ENCODE measurements at regions not wholly inside any gene's neighbourhood (a gene's known extent, or its start where the extent isn't known, plus 50 kb on each side); places are given as distances from the start of the nearest gene placed in this dataset.
A peak's percentile ranks its signal among the peaks of the same experiment; 100 is the strongest.

DNA sequence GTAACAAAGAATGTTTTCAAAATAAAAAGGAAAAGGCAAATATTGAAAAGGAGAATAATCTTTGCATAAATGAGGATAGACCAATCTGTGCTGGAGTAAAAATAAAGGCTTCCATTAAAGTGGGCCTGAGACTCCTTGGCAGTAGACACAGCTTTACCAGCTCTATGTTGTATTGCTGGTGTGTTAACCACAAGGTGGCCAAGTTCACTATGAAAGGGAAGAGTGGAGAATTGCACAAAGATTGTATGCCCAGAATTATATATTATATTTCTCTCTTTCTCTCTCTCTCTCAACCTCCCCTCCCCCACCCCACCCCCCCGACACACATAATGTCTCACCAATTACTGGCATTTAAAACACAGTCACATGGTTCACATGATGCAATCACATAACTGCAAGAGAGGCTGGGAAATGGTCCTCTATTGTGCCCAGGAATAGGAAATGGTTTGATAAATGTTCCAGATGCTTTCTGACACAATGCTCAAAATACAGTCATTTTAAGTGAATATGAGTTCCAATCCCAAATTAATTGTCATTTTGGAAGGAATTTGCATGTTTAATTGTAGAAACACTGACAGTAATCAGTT is 222.6 kb upstream of the SYT1 start:
- H3K9me3 ChIP-seq = no peaks in the 10 kb centered on the region
- 18% methylated on average over 1 of the region's 1 CpG for WGBS (ENCODE audit: low lambda C conversion rate)
- no peaks in the 10 kb centered on the region for H3K36me3 ChIP-seq (replicated peaks in 1 of 2; ENCODE audit: control insufficient read depth in 1 of 2, insufficient read depth in 2 of 2, low read length in 1 of 2)
- H3K4me2 ChIP-seq = no peak overlapping the region
- H3K4me1 ChIP-seq (ENCODE audit: control insufficient read depth in 1 of 2, insufficient read depth in 2 of 2, low read depth in 1 of 2, low read length in 1 of 2) = no peaks in the 10 kb centered on the region; a peak in 2 of 4 replicates
- H3F3A ChIP-seq (replicated peaks; ENCODE audit: insufficient read depth) = no peaks in the 10 kb centered on the region
- no peak overlapping the region for H3K9ac ChIP-seq
- no peak overlapping the region for H2AFZ ChIP-seq (ENCODE audit: low read depth)
- no peaks in the 10 kb centered on the region for H3K9me2 ChIP-seq
- TF ChIP-seq RAD21 (IDR thresholded peaks at IDR 0.05; ENCODE audit: low read length) (peak; percentile 32; the same call in 1 of the 2 replicates), SMC3 (IDR thresholded peaks at IDR 0.05; ENCODE audit: low read depth, low read length) (0 out of 2 replicates have a peak, but pooled peaks have one; percentile 19), TEAD4 (IDR thresholded peaks at IDR 0.05; ENCODE audit: borderline replicate concordance, insufficient read depth) (no peak), CHD2 (IDR thresholded peaks at IDR 0.05; ENCODE audit: low read length, partially characterized antibody) (no peak)
- TF ChIP-seq, protein P1, sequence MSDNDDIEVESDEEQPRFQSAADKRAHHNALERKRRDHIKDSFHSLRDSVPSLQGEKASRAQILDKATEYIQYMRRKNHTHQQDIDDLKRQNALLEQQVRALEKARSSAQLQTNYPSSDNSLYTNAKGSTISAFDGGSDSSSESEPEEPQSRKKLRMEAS (IDR thresholded peaks at IDR 0.05; ENCODE audit: low read depth) = no peak
- TF ChIP-seq, protein P2, sequence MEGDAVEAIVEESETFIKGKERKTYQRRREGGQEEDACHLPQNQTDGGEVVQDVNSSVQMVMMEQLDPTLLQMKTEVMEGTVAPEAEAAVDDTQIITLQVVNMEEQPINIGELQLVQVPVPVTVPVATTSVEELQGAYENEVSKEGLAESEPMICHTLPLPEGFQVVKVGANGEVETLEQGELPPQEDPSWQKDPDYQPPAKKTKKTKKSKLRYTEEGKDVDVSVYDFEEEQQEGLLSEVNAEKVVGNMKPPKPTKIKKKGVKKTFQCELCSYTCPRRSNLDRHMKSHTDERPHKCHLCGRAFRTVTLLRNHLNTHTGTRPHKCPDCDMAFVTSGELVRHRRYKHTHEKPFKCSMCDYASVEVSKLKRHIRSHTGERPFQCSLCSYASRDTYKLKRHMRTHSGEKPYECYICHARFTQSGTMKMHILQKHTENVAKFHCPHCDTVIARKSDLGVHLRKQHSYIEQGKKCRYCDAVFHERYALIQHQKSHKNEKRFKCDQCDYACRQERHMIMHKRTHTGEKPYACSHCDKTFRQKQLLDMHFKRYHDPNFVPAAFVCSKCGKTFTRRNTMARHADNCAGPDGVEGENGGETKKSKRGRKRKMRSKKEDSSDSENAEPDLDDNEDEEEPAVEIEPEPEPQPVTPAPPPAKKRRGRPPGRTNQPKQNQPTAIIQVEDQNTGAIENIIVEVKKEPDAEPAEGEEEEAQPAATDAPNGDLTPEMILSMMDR (IDR thresholded peaks at IDR 0.05) = peak; percentile 29
- TF ChIP-seq, protein P3, sequence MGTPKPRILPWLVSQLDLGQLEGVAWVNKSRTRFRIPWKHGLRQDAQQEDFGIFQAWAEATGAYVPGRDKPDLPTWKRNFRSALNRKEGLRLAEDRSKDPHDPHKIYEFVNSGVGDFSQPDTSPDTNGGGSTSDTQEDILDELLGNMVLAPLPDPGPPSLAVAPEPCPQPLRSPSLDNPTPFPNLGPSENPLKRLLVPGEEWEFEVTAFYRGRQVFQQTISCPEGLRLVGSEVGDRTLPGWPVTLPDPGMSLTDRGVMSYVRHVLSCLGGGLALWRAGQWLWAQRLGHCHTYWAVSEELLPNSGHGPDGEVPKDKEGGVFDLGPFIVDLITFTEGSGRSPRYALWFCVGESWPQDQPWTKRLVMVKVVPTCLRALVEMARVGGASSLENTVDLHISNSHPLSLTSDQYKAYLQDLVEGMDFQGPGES (IDR thresholded peaks at IDR 0.05; ENCODE audit: low read depth, low read length) = no peak
- no peaks in the 10 kb centered on the region for H4K20me1 ChIP-seq (ENCODE audit: insufficient read depth)
- no peak for DNase-seq
- ChIA-PET CTCF (no interaction called here), POLR2A (no interaction called here)
- H3K27me3 ChIP-seq (ENCODE audit: insufficient read depth) = no peaks in the 10 kb centered on the region
- no peak overlapping the region for H3K4me3 ChIP-seq (ENCODE audit: low read depth in 2 of 2, low read length in 1 of 2)
- no peaks in the 10 kb centered on the region for H3K79me2 ChIP-seq (ENCODE audit: insufficient read depth)
- H3K27ac ChIP-seq (ENCODE audit: low read depth in 2 of 2, low read length in 1 of 2) = no peak overlapping the region

DNA sequence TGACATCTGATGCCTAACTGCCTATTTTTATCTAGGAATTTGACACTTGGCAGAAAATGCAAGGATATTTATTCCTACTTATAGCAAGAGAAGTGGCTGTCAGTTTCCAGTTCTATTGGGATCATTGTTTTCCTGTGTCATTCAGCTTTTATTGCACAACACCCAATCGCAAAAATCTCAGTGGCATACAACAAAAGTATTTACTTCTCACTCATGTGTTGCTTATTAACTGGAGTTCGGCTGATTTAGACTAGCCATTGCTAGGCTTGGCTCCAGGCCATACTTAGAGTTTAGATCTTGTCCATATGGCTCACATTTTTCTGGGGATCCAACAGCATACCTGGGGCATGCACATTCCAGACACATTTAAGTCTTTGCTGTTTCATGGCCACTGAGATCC is 218.6 kb upstream of the SYT1 start:
- TF ChIP-seq TCF12 (IDR thresholded peaks at IDR 0.05) (peak; percentile 27; the same call in 1 of the 2 replicates), EZH2phosphoT487 (IDR thresholded peaks at IDR 0.05; ENCODE audit: borderline replicate concordance, low read depth) (no peak)
- TF ChIP-seq, protein P4, sequence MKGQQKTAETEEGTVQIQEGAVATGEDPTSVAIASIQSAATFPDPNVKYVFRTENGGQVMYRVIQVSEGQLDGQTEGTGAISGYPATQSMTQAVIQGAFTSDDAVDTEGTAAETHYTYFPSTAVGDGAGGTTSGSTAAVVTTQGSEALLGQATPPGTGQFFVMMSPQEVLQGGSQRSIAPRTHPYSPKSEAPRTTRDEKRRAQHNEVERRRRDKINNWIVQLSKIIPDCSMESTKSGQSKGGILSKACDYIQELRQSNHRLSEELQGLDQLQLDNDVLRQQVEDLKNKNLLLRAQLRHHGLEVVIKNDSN (IDR thresholded peaks at IDR 0.05; ENCODE audit: borderline replicate concordance, low read depth) = no peak
- DNase-seq = no peak
- H3K9me2 ChIP-seq = no peaks in the 10 kb centered on the region
- WGBS (ENCODE audit: low lambda C conversion rate) = 34% methylated on average over 2 of the region's 2 CpGs
- H3K36me3 ChIP-seq (replicated peaks in 1 of 2; ENCODE audit: control insufficient read depth in 1 of 2, insufficient read depth in 2 of 2, low read length in 1 of 2) = no peaks in the 10 kb centered on the region
- no peak overlapping the region for H3K4me3 ChIP-seq (ENCODE audit: low read depth in 2 of 2, low read length in 1 of 2)
- H3K9ac ChIP-seq = no peak overlapping the region
- ChIA-PET POLR2A (no interaction called here), CTCF (no interaction called here)
- H3K9me3 ChIP-seq = no peaks in the 10 kb centered on the region
- H3F3A ChIP-seq (replicated peaks; ENCODE audit: insufficient read depth) = no peaks in the 10 kb centered on the region
- peak overlapping the region; percentile 26; the same call in 1 of the 2 replicates for H2AFZ ChIP-seq (ENCODE audit: low read depth)
- H3K27me3 ChIP-seq (ENCODE audit: insufficient read depth) = no peaks in the 10 kb centered on the region
- H3K4me1 ChIP-seq (ENCODE audit: control insufficient read depth in 1 of 2, insufficient read depth in 2 of 2, low read depth in 1 of 2, low read length in 1 of 2) = no peaks in the 10 kb centered on the region; a peak in 2 of 4 replicates
- H3K79me2 ChIP-seq (ENCODE audit: insufficient read depth) = no peaks in the 10 kb centered on the region
- no peaks in the 10 kb centered on the region for H4K20me1 ChIP-seq (ENCODE audit: insufficient read depth)
- H3K4me2 ChIP-seq = no peak overlapping the region
- peak overlapping the region in 1 of 2 experiments; percentile 62; a peak in 1 of 4 replicates for H3K27ac ChIP-seq (ENCODE audit: low read depth in 2 of 2, low read length in 1 of 2)
